ENCODE measurements at regions not wholly inside any gene's neighbourhood (a gene's known extent, or its start where the extent isn't known, plus 50 kb on each side); places are given as distances from the start of the nearest gene placed in this dataset.
"Not testable (repeated sequence)": the region's sequence is repeated elsewhere in the genome, so short reads cannot be mapped to it uniquely, and the experiment has no call there.

GRCh38 chr1:121088568-121088967 is 95.6 kb downstream of the FAM72B start:
- H3K27ac ChIP-seq (ENCODE audit: low read length, poor library complexity, severe bottlenecking); H3K18ac ChIP-seq (ENCODE audit: low read depth in 1 of 2, low read length in 2 of 2); H2BK12ac ChIP-seq (ENCODE audit: low read length in 2 of 2); H3K79me1 ChIP-seq (replicated peaks; ENCODE audit: low read length, poor library complexity, severe bottlenecking); H3K9ac ChIP-seq (ENCODE audit: low read length); H3K9me3 ChIP-seq (ENCODE audit: control insufficient read depth, low read length); H3K23ac ChIP-seq (ENCODE audit: low read length in 2 of 2); H2BK5ac ChIP-seq (ENCODE audit: low read depth, low read length, poor library complexity, severe bottlenecking); H3K36me3 ChIP-seq (ENCODE audit: control insufficient read depth in 1 of 2, insufficient read depth in 2 of 2, low read depth in 1 of 2, low read length in 2 of 2); H3K4ac ChIP-seq (ENCODE audit: low read depth in 1 of 2, low read length in 2 of 2); H3K4me2 ChIP-seq (ENCODE audit: low read length, poor library complexity, severe bottlenecking); H2BK15ac ChIP-seq (ENCODE audit: low read depth, poor library complexity, severe bottlenecking); DNase-seq; H3K4me3 ChIP-seq (ENCODE audit: insufficient read depth in 1 of 2, low read depth in 1 of 2, low read length in 2 of 2); H2AFZ ChIP-seq (ENCODE audit: low read depth, low read length); H3K4me1 ChIP-seq (ENCODE audit: control insufficient read depth, insufficient read depth, low read depth, low read length); H2AK5ac ChIP-seq (ENCODE audit: low read length, severe bottlenecking); H3K14ac ChIP-seq (ENCODE audit: low read length in 2 of 2); H4K91ac ChIP-seq (ENCODE audit: low read length); H4K8ac ChIP-seq (ENCODE audit: low read length); H2BK120ac ChIP-seq (ENCODE audit: low read depth, low read length); H3K27me3 ChIP-seq (ENCODE audit: control insufficient read depth in 1 of 2, insufficient read depth in 1 of 2, low read length in 2 of 2): not testable (repeated sequence)
- no CpG with 5 or more reads among the region's 5 CpGs for WGBS

- H2AK5ac ChIP-seq (ENCODE audit: low read length, severe bottlenecking); H3K4ac ChIP-seq (ENCODE audit: low read depth in 1 of 2, low read length in 2 of 2); H3K23ac ChIP-seq (ENCODE audit: low read length in 2 of 2); H3K27me3 ChIP-seq (ENCODE audit: control insufficient read depth in 1 of 2, insufficient read depth in 1 of 2, low read length in 2 of 2); H3K4me3 ChIP-seq (ENCODE audit: insufficient read depth in 1 of 2, low read depth in 1 of 2, low read length in 2 of 2); H3K79me1 ChIP-seq (replicated peaks; ENCODE audit: low read length, poor library complexity, severe bottlenecking); H3K36me3 ChIP-seq (ENCODE audit: control insufficient read depth in 1 of 2, insufficient read depth in 2 of 2, low read depth in 1 of 2, low read length in 2 of 2); H3K18ac ChIP-seq (ENCODE audit: low read depth in 1 of 2, low read length in 2 of 2); H2BK5ac ChIP-seq (ENCODE audit: low read depth, low read length, poor library complexity, severe bottlenecking); H2BK120ac ChIP-seq (ENCODE audit: low read depth, low read length); H3K27ac ChIP-seq (ENCODE audit: low read length, poor library complexity, severe bottlenecking); H4K91ac ChIP-seq (ENCODE audit: low read length); H2BK15ac ChIP-seq (ENCODE audit: low read depth, poor library complexity, severe bottlenecking); H2AFZ ChIP-seq (ENCODE audit: low read depth, low read length); H3K9ac ChIP-seq (ENCODE audit: low read length); H4K8ac ChIP-seq (ENCODE audit: low read length); H3K14ac ChIP-seq (ENCODE audit: low read length in 2 of 2); H3K4me1 ChIP-seq (ENCODE audit: control insufficient read depth, insufficient read depth, low read depth, low read length); H3K4me2 ChIP-seq (ENCODE audit: low read length, poor library complexity, severe bottlenecking); H2BK12ac ChIP-seq (ENCODE audit: low read length in 2 of 2); H3K9me3 ChIP-seq (ENCODE audit: control insufficient read depth, low read length): not testable (repeated sequence)
- peak; percentile 21 for DNase-seq
- WGBS: no CpG with 5 or more reads among the region's 2 CpGs
Observed at GRCh38 chr1:121092329-121092968, 91.7 kb downstream of the FAM72B start.

DNA sequence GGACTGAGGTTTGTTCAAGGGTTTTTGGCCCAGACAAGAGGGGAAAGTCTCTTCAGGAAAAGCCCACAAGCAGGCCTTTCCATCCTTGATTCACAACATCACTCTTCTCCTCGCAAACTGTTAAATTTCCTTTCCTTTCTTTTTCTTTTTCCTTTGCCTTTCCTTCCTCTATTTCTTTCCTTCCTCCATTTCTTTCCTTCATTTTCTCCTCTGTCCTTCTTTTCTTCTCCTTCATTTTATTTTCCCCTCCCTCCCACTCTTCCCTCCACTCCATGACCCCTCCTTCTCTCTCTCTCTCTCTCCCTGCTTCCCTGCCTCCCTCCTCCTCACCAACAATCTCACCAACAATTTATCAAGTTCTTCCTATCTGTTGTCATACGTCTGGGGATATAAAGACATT is 89.1 kb downstream of the FAM72B start:
- not testable (repeated sequence) for H2BK15ac ChIP-seq (ENCODE audit: low read depth, poor library complexity, severe bottlenecking); H2BK12ac ChIP-seq (ENCODE audit: low read length in 2 of 2); H3K4ac ChIP-seq (ENCODE audit: low read depth in 1 of 2, low read length in 2 of 2); H3K4me1 ChIP-seq (ENCODE audit: control insufficient read depth, insufficient read depth, low read depth, low read length); H3K9me3 ChIP-seq (ENCODE audit: control insufficient read depth, low read length); H2AFZ ChIP-seq (ENCODE audit: low read depth, low read length); H4K91ac ChIP-seq (ENCODE audit: low read length); H3K9ac ChIP-seq (ENCODE audit: low read length); H3K4me3 ChIP-seq (ENCODE audit: insufficient read depth in 1 of 2, low read depth in 1 of 2, low read length in 2 of 2); H3K36me3 ChIP-seq (ENCODE audit: control insufficient read depth in 1 of 2, insufficient read depth in 2 of 2, low read depth in 1 of 2, low read length in 2 of 2); H2BK5ac ChIP-seq (ENCODE audit: low read depth, low read length, poor library complexity, severe bottlenecking); H4K8ac ChIP-seq (ENCODE audit: low read length); H3K4me2 ChIP-seq (ENCODE audit: low read length, poor library complexity, severe bottlenecking); H3K23ac ChIP-seq (ENCODE audit: low read length in 2 of 2); H2AK5ac ChIP-seq (ENCODE audit: low read length, severe bottlenecking); DNase-seq; H3K27me3 ChIP-seq (ENCODE audit: control insufficient read depth in 1 of 2, insufficient read depth in 1 of 2, low read length in 2 of 2); H2BK120ac ChIP-seq (ENCODE audit: low read depth, low read length); H3K79me1 ChIP-seq (replicated peaks; ENCODE audit: low read length, poor library complexity, severe bottlenecking); H3K18ac ChIP-seq (ENCODE audit: low read depth in 1 of 2, low read length in 2 of 2); H3K27ac ChIP-seq (ENCODE audit: low read length, poor library complexity, severe bottlenecking); H3K14ac ChIP-seq (ENCODE audit: low read length in 2 of 2)
- 100% methylated on average over 1 of the region's 2 CpGs for WGBS

- H3K4me3 ChIP-seq (ENCODE audit: insufficient read depth in 1 of 2, low read depth in 1 of 2, low read length in 2 of 2); H2BK5ac ChIP-seq (ENCODE audit: low read depth, low read length, poor library complexity, severe bottlenecking); H4K91ac ChIP-seq (ENCODE audit: low read length); H3K4ac ChIP-seq (ENCODE audit: low read depth in 1 of 2, low read length in 2 of 2); H2AK5ac ChIP-seq (ENCODE audit: low read length, severe bottlenecking); H2AFZ ChIP-seq (ENCODE audit: low read depth, low read length); H3K4me2 ChIP-seq (ENCODE audit: low read length, poor library complexity, severe bottlenecking); H3K79me1 ChIP-seq (replicated peaks; ENCODE audit: low read length, poor library complexity, severe bottlenecking); H3K14ac ChIP-seq (ENCODE audit: low read length in 2 of 2); H3K27ac ChIP-seq (ENCODE audit: low read length, poor library complexity, severe bottlenecking); H3K9ac ChIP-seq (ENCODE audit: low read length); H2BK12ac ChIP-seq (ENCODE audit: low read length in 2 of 2); H3K18ac ChIP-seq (ENCODE audit: low read depth in 1 of 2, low read length in 2 of 2); H3K23ac ChIP-seq (ENCODE audit: low read length in 2 of 2); H3K36me3 ChIP-seq (ENCODE audit: control insufficient read depth in 1 of 2, insufficient read depth in 2 of 2, low read depth in 1 of 2, low read length in 2 of 2); H3K4me1 ChIP-seq (ENCODE audit: control insufficient read depth, insufficient read depth, low read depth, low read length); H3K27me3 ChIP-seq (ENCODE audit: control insufficient read depth in 1 of 2, insufficient read depth in 1 of 2, low read length in 2 of 2); H4K8ac ChIP-seq (ENCODE audit: low read length); H2BK120ac ChIP-seq (ENCODE audit: low read depth, low read length); H3K9me3 ChIP-seq (ENCODE audit: control insufficient read depth, low read length); H2BK15ac ChIP-seq (ENCODE audit: low read depth, poor library complexity, severe bottlenecking): not testable (repeated sequence)
- DNase-seq: peak; percentile 39
- 0% methylated on average over 9 of the region's 69 CpGs for WGBS
Observed at GRCh38 chr1:121097127-121097866, 86.8 kb downstream of the FAM72B start.

All from mesenchymal stem cell (in vitro differentiated cells and primary cell).